NOMO-1 treated with dmso at 0.1 percent for 144 hours (cell line): ENCODE measurements at regions not wholly inside any gene's neighbourhood (a gene's known extent, or its start where the extent isn't known, plus 50 kb on each side); places are given as distances from the start of the nearest gene placed in this dataset.

Experiments used
- DNase-seq: peaks from one replicate; lab custom pipeline; 2025; ENCODE audit not compliant: unreplicated experiment; lab: John Stamatoyannopoulos, UW

GRCh38 chr13:24006520-24007248 is 109.4 kb upstream of the C1QTNF9B start:
- DNase-seq: no peak

- DNase-seq: no peak
Measured at GRCh38 chr13:24007979-24008620, 110.8 kb upstream of the C1QTNF9B start.

GRCh38 chr13:24008679-24009078 is 111.4 kb upstream of the C1QTNF9B start:
- DNase-seq: no peak

GRCh38 chr13:24011266-24011665 is 114.0 kb upstream of the C1QTNF9B start:
- DNase-seq: no peak

GRCh38 chr13:24012648-24013047 is 115.3 kb upstream of the C1QTNF9B start:
- DNase-seq: no peak

GRCh38 chr13:24013189-24013588 is 115.9 kb upstream of the C1QTNF9B start:
- DNase-seq: no peak

GRCh38 chr13:24016046-24016445 is 118.7 kb upstream of the C1QTNF9B start:
- no peak for DNase-seq

- no peak for DNase-seq
Measured at GRCh38 chr13:24022568-24022967, 125.3 kb upstream of the C1QTNF9B start.

- no peak for DNase-seq
Measured at GRCh38 chr13:24023073-24023472, 125.8 kb upstream of the C1QTNF9B start.

- no peak for DNase-seq
Measured at GRCh38 chr13:24027494-24027893, 130.2 kb upstream of the C1QTNF9B start.

- no peak for DNase-seq
Measured at GRCh38 chr13:24032252-24032651, 128.3 kb upstream of the SPATA13 start.

- no peak for DNase-seq
Measured at GRCh38 chr13:24032674-24033073, 127.8 kb upstream of the SPATA13 start.

GRCh38 chr13:24033527-24034302 is 126.8 kb upstream of the SPATA13 start:
- no peak for DNase-seq

- DNase-seq: no peak
Measured at GRCh38 chr13:24035411-24035810, 125.1 kb upstream of the SPATA13 start.

- no peak for DNase-seq
Measured at GRCh38 chr13:24036115-24036514, 124.4 kb upstream of the SPATA13 start.

- no peak for DNase-seq
Measured at GRCh38 chr13:24038405-24038804, 122.1 kb upstream of the SPATA13 start.

- no peak for DNase-seq
Measured at GRCh38 chr13:24038841-24039330, 121.6 kb upstream of the SPATA13 start.

GRCh38 chr13:24039621-24040475 is 120.7 kb upstream of the SPATA13 start:
- DNase-seq: no peak

GRCh38 chr13:24040835-24041234 is 119.7 kb upstream of the SPATA13 start:
- DNase-seq: no peak

- DNase-seq: no peak
Measured at GRCh38 chr13:24041651-24042225, 118.8 kb upstream of the SPATA13 start.
